Stimulated activated CD4-positive, alpha-beta T cell treated with anti-CD3 and anti-CD28 coated beads, Interleukin-2, amount 100 ng/mL, for 24 hours (primary cell): ENCODE measurements at regions not wholly inside any gene's neighbourhood (a gene's known extent, or its start where the extent isn't known, plus 50 kb on each side); places are given as distances from the start of the nearest gene placed in this dataset.

Experiments used
- DNase-seq, 2 donors: peaks; one replicate each; pipeline ENCODE4 v3.0.0-alpha.2; 2020

- DNase-seq: no peak
Measured at GRCh38 chr6:147869201-147869600, 360.7 kb downstream of the SAMD5 start.

- DNase-seq: no peak
Measured at GRCh38 chr6:147869869-147870268, 361.4 kb downstream of the SAMD5 start.

GRCh38 chr6:147870506-147871110 lies 362.1 kb downstream of the SAMD5 start:
- DNase-seq: no peak

GRCh38 chr6:147872002-147872401 lies 363.5 kb downstream of the SAMD5 start:
- no peak for DNase-seq

- no peak for DNase-seq
Measured at GRCh38 chr6:147873816-147874215, 365.3 kb downstream of the SAMD5 start.

- no peak for DNase-seq
Measured at GRCh38 chr6:147874322-147874721, 365.8 kb downstream of the SAMD5 start.

- no peak for DNase-seq
Measured at GRCh38 chr6:147879031-147879580, 370.6 kb downstream of the SAMD5 start.

- DNase-seq: no peak
Measured at GRCh38 chr6:147881432-147881831, 372.9 kb downstream of the SAMD5 start.

- DNase-seq: no peak
Measured at GRCh38 chr6:147888374-147888773, 379.9 kb downstream of the SAMD5 start.

GRCh38 chr6:147891671-147892070 lies 383.2 kb downstream of the SAMD5 start:
- DNase-seq: no peak

GRCh38 chr6:147892476-147892875 lies 384.0 kb downstream of the SAMD5 start:
- no peak for DNase-seq

- DNase-seq: no peak
Measured at GRCh38 chr6:147895272-147895671, 386.8 kb downstream of the SAMD5 start.

- no peak for DNase-seq
Measured at GRCh38 chr6:147900247-147900830, 391.8 kb downstream of the SAMD5 start.

- DNase-seq: no peak
Measured at GRCh38 chr6:147903321-147903720, 394.8 kb downstream of the SAMD5 start.

GRCh38 chr6:147903931-147904330 lies 395.4 kb downstream of the SAMD5 start:
- DNase-seq: no peak

GRCh38 chr6:147904416-147904815 lies 395.9 kb downstream of the SAMD5 start:
- DNase-seq: no peak

- DNase-seq: no peak
Measured at GRCh38 chr6:147905711-147906110, 397.2 kb downstream of the SAMD5 start.

GRCh38 chr6:147906361-147906760 lies 397.9 kb downstream of the SAMD5 start:
- no peak for DNase-seq

- DNase-seq: no peak
Measured at GRCh38 chr6:147909640-147910039, 401.1 kb downstream of the SAMD5 start.

- no peak for DNase-seq
Measured at GRCh38 chr6:147910281-147910680, 401.8 kb downstream of the SAMD5 start.

GRCh38 chr6:147911057-147911456 lies 402.6 kb downstream of the SAMD5 start:
- no peak for DNase-seq

GRCh38 chr6:147911686-147912085 lies 403.2 kb downstream of the SAMD5 start:
- no peak for DNase-seq

GRCh38 chr6:147922799-147923198 lies 414.3 kb downstream of the SAMD5 start:
- no peak for DNase-seq

- no peak for DNase-seq
Measured at GRCh38 chr6:147924598-147924997, 416.1 kb downstream of the SAMD5 start.

- DNase-seq: no peak
Measured at GRCh38 chr6:147925826-147926225, 416.8 kb upstream of the SASH1 start.
